HG03060 (cell line): ENCODE measurements at regions not wholly inside any gene's neighbourhood (a gene's known extent, or its start where the extent isn't known, plus 50 kb on each side); places are given as distances from the start of the nearest gene placed in this dataset.

Source experiments
- ATAC-seq: cut with Tn5 transposase; IDR thresholded peaks from one replicate; pipeline ENCODE4 v1.9.1; 2021; ENCODE audit warnings: low read depth, moderate number of reproducible peaks; ENCODE audit not compliant: unreplicated experiment

DNA sequence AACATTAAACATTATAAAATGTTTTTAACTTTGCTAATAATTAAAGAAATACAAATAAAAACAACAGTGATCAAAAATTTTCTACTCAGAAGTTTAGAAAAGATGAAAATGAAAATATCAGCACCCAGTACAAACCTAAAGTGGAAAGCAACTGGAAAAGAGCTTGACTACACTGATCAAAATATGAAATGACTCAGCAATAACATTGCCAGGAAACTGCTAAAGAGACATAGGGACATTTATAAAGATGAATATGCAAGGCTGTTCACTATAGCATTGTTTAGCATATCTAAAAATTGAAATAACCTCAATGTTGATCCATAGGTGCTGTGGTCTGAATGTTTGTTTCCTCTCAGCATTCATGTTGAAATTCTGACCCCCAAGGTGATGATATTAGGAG, 88.5 kb upstream of the NOCT start:
- no peak for ATAC-seq

DNA sequence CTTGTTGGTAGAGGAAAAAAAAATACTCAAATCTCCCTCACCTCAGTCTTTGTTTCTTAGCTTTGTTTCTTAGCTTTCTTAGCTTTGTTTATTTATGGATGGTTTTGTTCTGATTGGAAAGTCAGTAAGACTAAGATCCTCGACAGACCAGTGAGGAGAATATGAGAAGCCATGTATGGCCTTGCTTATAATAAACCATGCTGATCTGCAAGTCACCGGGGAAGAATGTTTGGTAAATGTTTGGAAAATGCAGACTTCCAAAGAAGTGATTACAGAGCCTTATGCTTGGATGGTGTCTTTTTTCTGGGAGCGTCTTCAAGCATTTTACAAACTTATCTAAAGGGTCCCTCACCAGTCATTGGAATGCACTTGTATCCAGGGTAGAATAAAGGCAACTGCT, 90.1 kb upstream of the NOCT start:
- ATAC-seq: no peak

- ATAC-seq: peak; percentile 67
Measured at GRCh38 chr4:138919094-138919936, 96.3 kb upstream of the NOCT start.

GRCh38 chr4:138918169-138918869, 97.3 kb upstream of the NOCT start:
- ATAC-seq: no peak

DNA sequence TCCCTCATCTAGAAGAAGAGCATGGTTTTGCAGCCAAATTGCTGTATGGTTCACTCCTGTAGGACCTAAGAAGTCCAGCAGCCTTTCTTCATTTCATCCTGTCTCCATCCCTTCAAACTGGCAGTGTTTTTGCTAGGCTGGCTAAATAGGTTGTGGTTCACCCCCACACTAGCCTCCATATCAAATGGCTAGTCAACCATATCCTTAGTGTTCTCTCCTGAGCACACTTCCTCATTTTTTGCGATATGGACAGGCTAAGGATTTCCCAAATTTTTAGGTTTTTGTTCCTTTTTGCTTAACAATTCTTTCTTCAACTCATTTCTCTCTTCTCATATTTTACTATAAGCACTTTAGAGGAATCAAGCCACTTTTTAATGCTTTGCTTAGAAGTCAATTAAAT, 98.8 kb upstream of the NOCT start:
- no peak for ATAC-seq

DNA sequence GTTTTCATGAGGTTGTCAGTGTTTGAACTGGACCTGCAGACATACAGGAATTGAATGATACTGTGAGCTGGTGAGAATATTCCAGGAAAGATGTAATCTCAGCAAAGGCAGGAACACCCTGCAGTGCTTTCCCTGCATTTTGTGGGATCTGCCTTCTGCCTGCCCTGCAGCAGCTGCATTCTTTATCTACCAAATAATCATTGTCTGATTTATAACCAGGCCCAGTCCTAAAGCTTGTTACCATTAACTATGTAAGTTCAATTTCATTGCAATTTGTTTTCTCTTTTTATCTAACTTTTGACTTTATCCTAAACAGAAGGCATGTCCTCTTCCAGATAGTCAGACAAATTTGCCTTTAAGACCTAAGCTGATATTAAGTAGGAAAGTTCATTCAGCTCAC, 99.8 kb upstream of the NOCT start:
- ATAC-seq: no peak

DNA sequence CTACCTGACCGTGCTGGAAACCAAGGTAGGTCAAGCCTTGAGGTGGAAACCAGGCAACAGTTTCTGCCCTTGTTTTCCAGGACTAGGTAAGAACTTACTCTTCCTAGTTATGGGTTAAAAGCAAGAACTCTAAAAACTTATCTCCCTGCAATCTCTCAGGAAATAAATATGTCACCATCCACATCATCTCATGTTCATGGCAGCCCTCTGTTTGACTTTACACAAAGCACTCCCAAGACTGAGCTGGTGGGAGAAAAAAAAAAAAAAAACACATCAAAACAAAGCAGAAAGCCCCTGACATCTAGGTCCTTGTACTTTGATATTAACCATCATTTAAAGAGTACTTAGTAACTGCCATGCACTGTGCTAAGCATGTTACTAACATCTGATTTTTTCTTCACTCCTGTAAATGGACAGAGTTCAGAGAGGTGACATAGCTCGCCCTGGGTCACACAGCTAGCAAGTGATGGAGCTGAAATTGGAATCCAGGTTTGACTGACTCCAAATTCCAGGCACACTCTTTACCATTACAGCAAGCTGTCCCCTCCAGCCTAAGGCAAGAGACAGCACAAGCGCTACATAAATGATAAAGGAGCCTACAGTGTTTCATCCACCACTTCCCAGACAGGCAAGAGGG, 102.8 kb upstream of the NOCT start:
- no peak for ATAC-seq

DNA sequence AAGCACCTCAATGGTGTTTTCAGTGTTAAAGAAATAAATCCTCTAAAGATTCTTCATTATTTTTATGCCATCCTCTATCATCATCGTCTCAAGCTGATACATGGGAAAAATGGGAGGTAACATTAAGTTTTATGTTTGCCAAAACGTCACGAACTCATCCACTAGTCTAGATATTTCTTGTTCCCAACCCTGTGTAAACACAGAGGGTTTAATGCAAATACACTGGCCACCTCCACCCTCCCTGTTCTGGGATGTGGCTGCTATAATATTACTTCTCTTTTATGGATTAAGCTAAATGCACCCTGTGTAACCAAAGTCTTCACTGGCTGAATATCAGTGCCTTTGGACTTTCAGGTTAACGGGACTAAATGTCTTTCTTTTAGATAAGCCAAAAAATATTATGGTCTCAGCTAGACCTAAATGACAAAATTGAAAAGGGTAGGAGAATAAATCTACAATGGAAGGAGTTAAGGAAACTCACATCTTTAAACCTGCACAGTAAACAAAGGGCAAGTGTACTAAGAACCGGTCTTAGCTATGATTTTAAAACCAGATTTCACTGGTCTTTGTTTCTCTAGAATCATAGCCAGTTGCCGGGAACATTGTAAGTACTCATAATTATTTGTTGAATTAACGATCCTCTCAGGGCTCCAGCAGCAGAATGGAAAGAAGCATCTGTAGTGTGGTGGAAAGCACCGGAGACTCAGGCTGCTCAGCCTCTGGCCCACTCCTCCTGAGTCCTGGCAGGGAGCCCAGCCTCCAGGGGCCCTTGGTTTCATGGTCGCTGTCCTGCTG, 103.5 kb upstream of the NOCT start:
- ATAC-seq: no peak

DNA sequence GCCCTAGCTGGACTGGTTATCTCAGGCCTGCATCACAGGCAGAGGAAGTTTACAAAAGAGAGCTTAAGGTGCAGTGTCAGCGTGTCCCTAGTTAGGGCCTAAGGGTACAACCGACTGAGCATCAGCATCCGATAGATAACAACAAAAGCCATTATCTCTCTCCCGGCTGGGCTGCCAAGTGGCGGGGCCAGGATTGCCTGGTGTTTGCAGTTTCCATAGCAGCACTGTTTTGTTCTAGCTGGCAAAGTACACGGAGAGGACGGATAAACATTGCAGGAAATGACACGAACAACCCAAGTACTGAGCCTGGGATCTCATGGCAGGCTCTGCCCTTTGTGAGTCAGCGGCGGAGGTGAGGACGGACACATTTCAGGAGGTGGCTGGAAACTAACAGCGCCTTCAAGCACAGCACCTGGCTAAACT, 104.7 kb upstream of the NOCT start:
- no peak for ATAC-seq

GRCh38 chr4:138910195-138910913, 105.2 kb upstream of the NOCT start:
- no peak for ATAC-seq

- ATAC-seq: no peak
Measured at GRCh38 chr4:138909587-138909986, 106.0 kb upstream of the NOCT start.

GRCh38 chr4:138908134-138908533, 107.4 kb upstream of the NOCT start:
- no peak for ATAC-seq

DNA sequence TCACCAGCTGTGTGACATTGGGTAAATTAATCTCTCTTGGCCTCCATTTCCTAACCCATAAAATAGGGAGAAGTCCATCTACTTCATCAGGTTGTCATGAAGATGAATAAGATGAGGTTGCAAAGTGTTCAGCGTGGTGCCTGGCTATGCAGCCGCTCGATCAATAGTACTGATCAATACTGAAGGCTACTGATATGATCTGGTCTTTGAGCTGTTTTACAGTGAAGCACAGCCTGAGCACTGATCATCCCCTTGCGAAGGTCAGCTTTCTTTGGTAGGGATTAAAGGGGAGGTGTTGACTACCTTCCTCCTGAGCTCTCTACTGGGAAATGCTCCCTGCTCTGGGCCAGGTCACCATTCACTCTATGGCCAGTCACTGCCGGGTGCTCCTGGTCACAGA, 108.4 kb upstream of the NOCT start:
- ATAC-seq: no peak

- no peak for ATAC-seq
Measured at GRCh38 chr4:138904793-138905192, 110.8 kb upstream of the NOCT start.

- ATAC-seq: no peak
Measured at GRCh38 chr4:138903185-138903584, 112.4 kb upstream of the NOCT start.

DNA sequence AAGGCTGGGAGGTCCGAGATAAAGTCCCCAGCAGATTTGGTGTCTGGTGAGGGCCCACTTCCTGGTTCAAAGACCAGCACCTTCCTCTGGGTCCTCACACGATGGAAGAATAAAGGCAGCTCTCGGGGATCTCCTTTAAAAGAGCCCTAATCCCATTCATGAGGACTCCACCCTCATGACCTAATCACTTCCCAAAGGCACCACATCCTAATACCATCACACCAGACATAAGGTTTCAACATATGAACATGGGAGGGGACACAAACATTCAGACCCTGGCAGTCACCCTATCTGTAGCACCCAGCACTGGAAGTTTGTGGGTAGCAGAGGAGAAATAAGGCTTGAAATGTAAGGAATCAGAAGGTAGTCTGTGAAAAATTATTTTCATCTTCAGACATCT, 112.9 kb upstream of the NOCT start:
- ATAC-seq: no peak

GRCh38 chr4:138901177-138901576, 114.4 kb upstream of the NOCT start:
- ATAC-seq: no peak

- ATAC-seq: no peak
Measured at GRCh38 chr4:138899999-138900398, 115.6 kb upstream of the NOCT start.

DNA sequence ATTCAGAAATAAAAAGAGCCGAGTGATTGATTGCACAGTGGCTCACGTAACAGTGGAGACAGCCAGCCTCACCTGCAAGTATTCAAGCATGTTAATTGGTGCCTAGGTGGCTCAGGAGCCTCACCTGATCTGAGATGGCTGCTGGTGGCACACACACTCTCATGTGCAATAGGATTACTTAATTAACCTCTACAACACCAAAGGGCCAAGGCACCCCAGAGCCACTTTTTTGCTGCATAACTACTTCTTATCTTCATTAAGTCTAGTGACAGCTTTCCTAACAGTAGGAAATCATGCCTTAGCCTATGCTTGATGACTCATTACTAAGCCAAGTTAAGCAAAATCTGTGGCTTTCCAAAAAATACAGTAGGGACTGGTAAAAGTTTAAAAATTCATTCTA, 117.3 kb upstream of the NOCT start:
- no peak for ATAC-seq

DNA sequence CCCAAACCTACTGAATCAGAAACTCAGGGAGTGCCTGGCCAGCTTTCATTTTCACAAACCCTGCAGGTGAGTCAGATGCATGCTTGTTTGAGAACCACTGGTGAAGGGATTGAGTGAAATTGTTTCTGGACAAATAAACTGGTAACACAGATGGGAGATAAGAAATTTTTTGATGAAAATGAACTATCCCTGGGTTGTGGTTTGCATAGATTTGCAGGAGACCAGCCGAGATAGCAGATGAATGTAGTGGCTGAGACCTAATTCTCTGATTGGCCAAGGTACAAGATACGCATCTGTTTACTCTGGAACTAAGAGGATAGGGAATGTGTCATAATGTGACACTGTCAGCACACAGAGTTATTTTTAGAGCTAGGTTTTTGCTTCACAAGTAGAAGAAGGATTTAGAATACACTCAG, 117.8 kb upstream of the NOCT start:
- ATAC-seq: no peak
